GM18508 (cell line): ENCODE measurements at regions not wholly inside any gene's neighbourhood (a gene's known extent, or its start where the extent isn't known, plus 50 kb on each side); places are given as distances from the start of the nearest gene placed in this dataset.
A peak's percentile ranks its signal among the peaks of the same experiment; 100 is the strongest.
"Not testable (repeated sequence)": the region's sequence is repeated elsewhere in the genome, so short reads cannot be mapped to it uniquely, and the experiment has no call there.

Experiments used
- ATAC-seq: cut with Tn5 transposase; IDR thresholded peaks from one replicate; pipeline ENCODE4 v1.9.1; 2021; ENCODE audit warnings: moderate number of reproducible peaks; ENCODE audit not compliant: insufficient read depth, unreplicated experiment

- ATAC-seq, result no peak
These were observed 94.5 kb upstream of the ID2 start for GRCh38 chr2:8587251-8587791.

- no peak for ATAC-seq
These were observed 93.7 kb upstream of the ID2 start for GRCh38 chr2:8587920-8588830.

- no peak for ATAC-seq
These were observed 93.0 kb upstream of the ID2 start for GRCh38 chr2:8588831-8589191.

- no peak for ATAC-seq
These were observed 92.1 kb upstream of the ID2 start for GRCh38 chr2:8589721-8590120.

- ATAC-seq, result no peak
These were observed 90.9 kb upstream of the ID2 start for GRCh38 chr2:8590938-8591337.

- ATAC-seq, result no peak
These were observed 89.1 kb upstream of the ID2 start for GRCh38 chr2:8592736-8593135.

- no peak for ATAC-seq
These were observed 88.6 kb upstream of the ID2 start for GRCh38 chr2:8593243-8593642.

- ATAC-seq, result no peak
These were observed 87.0 kb upstream of the ID2 start for GRCh38 chr2:8594731-8595427.

- ATAC-seq, result no peak
These were observed 86.4 kb upstream of the ID2 start for GRCh38 chr2:8595428-8595805.

GRCh38 chr2:8595811-8596600 lies 85.8 kb upstream of the ID2 start:
- no peak for ATAC-seq

- no peak for ATAC-seq
These were observed 84.8 kb upstream of the ID2 start for GRCh38 chr2:8597094-8597493.

- no peak for ATAC-seq
These were observed 84.2 kb upstream of the ID2 start for GRCh38 chr2:8597559-8598225.

GRCh38 chr2:8598295-8599165 lies 83.3 kb upstream of the ID2 start:
- no peak for ATAC-seq

GRCh38 chr2:8599421-8600242 lies 82.2 kb upstream of the ID2 start:
- ATAC-seq, result no peak

GRCh38 chr2:8600456-8600855 lies 81.4 kb upstream of the ID2 start:
- ATAC-seq, result no peak

GRCh38 chr2:8602809-8603208 lies 79.0 kb upstream of the ID2 start:
- ATAC-seq, result peak; percentile 60

GRCh38 chr2:8603356-8603755 lies 78.5 kb upstream of the ID2 start:
- ATAC-seq, result not testable (repeated sequence)

GRCh38 chr2:8604262-8604661 lies 77.6 kb upstream of the ID2 start:
- no peak for ATAC-seq
